ENCODE measurements at regions not wholly inside any gene's neighbourhood (a gene's known extent, or its start where the extent isn't known, plus 50 kb on each side); places are given as distances from the start of the nearest gene placed in this dataset.

DNA sequence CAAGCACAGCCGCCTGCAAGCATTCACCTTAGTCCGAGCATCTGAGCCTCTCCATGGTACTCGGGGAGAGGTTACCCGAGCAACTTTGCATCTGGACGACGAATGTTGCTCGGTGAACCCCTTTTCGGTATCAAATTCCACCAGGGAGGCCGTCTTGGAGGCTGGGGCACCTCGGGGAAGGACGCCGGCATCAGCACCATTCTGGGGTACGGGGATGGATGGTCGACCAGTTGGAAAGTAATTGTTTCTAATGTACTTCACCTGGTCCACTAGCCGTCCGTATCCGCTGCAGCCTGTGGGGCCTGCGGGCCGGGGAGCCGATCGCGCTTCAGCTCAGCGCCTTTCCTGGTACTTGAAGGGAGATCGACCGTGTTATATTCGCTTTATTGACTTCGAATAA is 161.7 kb upstream of the RTL1 start:
- no peak for TF ChIP-seq POLR2A (IDR thresholded peaks at IDR 0.05)
- TF ChIP-seq, protein P1, sequence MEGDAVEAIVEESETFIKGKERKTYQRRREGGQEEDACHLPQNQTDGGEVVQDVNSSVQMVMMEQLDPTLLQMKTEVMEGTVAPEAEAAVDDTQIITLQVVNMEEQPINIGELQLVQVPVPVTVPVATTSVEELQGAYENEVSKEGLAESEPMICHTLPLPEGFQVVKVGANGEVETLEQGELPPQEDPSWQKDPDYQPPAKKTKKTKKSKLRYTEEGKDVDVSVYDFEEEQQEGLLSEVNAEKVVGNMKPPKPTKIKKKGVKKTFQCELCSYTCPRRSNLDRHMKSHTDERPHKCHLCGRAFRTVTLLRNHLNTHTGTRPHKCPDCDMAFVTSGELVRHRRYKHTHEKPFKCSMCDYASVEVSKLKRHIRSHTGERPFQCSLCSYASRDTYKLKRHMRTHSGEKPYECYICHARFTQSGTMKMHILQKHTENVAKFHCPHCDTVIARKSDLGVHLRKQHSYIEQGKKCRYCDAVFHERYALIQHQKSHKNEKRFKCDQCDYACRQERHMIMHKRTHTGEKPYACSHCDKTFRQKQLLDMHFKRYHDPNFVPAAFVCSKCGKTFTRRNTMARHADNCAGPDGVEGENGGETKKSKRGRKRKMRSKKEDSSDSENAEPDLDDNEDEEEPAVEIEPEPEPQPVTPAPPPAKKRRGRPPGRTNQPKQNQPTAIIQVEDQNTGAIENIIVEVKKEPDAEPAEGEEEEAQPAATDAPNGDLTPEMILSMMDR (IDR thresholded peaks at IDR 0.05), result no peak
